MM.1S (cell line): ENCODE measurements at regions not wholly inside any gene's neighbourhood (a gene's known extent, or its start where the extent isn't known, plus 50 kb on each side); places are given as distances from the start of the nearest gene placed in this dataset.

Source experiments
- EZH2phosphoT487 ChIP-seq: fragments of 300-600 bp; sonication (generic); IDR thresholded peaks from 2 replicates; pipeline ENCODE4 v1.6.1; 2018; ENCODE audit warnings: antibody characterized with exemption, low read length
- TF ChIP-seq, protein P1 (sequence below): fragments of 300-600 bp; sonication (generic); IDR thresholded peaks from 2 replicates; pipeline ENCODE4 v1.5.1; 2016; ENCODE audit warnings: antibody characterized with exemption, low read length, mixed read lengths

GRCh38 chr19:27805848-27806247 lies 1407.1 kb downstream of the UQCRFS1 start:
- TF ChIP-seq, protein P1, sequence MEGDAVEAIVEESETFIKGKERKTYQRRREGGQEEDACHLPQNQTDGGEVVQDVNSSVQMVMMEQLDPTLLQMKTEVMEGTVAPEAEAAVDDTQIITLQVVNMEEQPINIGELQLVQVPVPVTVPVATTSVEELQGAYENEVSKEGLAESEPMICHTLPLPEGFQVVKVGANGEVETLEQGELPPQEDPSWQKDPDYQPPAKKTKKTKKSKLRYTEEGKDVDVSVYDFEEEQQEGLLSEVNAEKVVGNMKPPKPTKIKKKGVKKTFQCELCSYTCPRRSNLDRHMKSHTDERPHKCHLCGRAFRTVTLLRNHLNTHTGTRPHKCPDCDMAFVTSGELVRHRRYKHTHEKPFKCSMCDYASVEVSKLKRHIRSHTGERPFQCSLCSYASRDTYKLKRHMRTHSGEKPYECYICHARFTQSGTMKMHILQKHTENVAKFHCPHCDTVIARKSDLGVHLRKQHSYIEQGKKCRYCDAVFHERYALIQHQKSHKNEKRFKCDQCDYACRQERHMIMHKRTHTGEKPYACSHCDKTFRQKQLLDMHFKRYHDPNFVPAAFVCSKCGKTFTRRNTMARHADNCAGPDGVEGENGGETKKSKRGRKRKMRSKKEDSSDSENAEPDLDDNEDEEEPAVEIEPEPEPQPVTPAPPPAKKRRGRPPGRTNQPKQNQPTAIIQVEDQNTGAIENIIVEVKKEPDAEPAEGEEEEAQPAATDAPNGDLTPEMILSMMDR = no peak
- TF ChIP-seq EZH2phosphoT487 = no peak
